Dedifferentiated amniotic fluid mesenchymal stem cell (primary cell): ENCODE measurements at regions not wholly inside any gene's neighbourhood (a gene's known extent, or its start where the extent isn't known, plus 50 kb on each side); places are given as distances from the start of the nearest gene placed in this dataset.
"Not testable (repeated sequence)": the region's sequence is repeated elsewhere in the genome, so short reads cannot be mapped to it uniquely, and the experiment has no call there.

ENCODE experiments used
- DNase-seq: peaks from one replicate; pipeline ENCODE4 v3.0.0-alpha.2; 2016; ENCODE audit errors: extremely low spot score

DNA sequence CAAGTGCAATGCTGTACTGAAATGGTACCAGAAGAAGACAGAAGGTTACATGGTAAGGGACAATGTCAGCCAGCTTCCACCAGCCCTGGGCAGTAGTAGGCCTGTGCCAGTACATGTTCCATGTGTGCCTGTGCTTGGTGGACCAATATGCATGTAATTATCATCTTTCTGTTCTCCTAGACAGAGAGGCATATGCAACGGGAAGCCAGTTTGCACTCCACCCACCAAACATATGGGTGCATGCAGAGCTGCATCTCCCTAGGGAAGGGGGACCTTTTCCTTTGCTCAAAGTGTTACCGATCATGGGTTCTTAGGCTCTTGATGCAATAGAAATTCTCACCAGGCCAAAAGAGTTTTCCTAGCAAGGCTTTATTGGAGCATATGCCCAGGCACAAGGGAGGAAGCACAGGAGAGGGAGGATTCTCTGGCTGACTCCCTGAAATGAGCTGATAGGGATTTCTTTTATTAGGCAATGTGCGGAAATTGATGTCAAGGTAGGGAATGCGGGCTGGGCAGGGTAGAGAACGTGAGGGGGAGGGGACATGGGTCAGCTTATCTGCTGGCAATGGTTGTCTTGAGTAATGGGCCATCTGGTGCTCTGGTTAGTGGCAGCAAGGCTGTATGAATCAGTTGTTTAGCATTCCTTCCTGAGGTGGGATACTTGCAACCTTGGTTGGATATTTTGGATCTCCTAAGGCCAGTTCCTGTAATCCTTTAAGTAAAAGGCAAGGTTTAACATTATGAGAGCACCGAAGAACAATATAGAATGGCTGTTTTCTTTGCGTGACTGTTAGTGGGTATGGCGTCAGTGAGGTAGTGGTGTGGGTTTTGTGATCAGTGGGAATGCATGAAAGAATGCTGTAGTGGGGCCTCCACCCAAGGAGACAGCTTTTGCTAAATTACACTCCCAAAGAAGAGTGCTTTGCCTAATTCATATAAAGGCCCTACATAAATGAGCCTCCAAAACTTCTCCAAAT is 102.5 kb downstream of the CDRT15L2 start:
- not testable (repeated sequence) for DNase-seq

DNA sequence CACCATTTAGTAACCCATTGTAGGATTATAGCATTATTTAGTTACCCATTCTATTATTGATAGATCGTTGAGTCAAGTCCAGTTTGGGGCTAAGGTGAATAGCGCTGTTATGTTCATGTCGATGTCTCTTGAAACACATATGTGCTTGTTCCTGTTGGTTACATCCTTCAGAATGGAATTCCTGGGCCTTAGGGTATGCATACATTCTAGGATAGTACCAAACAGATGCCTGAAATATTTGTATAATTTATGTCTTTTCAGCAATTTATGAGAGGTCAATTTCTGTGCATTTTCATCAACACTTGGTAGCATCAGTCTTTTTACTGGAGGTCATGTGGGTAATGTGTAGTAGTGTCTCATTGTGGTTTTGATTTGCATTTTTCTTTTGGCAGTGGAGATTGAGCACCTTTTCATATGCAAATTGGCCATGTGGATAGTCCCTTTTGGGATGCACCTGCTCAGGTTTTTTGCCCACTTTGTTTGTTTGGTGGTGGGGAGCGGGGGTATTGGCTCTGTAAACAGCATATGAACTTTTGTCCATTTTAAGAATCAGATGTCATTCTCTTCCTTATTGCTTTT is 104.2 kb downstream of the CDRT15L2 start:
- DNase-seq, result not testable (repeated sequence)

DNA sequence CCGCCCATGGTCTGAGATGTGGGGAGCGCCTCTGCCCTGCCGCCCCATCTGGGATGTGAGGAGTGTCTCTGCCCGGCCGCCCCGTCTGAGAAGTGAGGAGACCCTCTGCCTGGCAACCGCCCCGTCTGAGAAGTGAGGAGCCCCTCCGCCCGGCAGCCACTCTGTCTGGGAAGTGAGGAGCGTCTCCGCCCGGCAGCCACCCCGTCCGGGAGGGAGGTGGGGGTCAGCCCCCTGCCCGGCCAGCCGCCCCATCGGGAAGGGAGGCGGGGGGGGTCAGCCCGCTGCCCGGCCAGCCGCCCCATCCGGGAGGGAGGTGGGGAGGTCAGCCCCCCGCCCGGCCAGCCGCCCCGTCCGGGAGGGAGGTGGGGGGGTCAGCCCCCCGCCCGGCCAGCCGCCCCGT is 105.5 kb downstream of the CDRT15L2 start:
- DNase-seq, result not testable (repeated sequence)

DNA sequence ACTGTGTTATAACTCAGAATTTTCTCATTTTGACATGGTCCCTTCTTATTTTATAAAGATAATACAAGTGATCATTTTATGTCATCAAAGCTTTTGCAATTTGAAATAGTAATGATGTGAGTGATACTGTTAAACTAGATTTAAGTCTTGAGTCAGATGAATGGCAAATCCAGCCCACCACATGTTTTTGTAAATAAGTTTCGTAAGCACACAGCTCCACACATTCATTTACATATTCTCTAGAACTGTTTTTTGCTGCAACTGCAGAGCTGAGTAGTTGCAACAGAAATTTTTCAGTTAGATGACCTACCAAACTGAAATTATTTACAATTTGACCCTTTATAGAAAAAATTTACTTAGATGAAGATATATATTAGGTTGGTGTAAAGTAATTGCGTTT is 108.1 kb downstream of the CDRT15L2 start:
- DNase-seq, result not testable (repeated sequence)

DNA sequence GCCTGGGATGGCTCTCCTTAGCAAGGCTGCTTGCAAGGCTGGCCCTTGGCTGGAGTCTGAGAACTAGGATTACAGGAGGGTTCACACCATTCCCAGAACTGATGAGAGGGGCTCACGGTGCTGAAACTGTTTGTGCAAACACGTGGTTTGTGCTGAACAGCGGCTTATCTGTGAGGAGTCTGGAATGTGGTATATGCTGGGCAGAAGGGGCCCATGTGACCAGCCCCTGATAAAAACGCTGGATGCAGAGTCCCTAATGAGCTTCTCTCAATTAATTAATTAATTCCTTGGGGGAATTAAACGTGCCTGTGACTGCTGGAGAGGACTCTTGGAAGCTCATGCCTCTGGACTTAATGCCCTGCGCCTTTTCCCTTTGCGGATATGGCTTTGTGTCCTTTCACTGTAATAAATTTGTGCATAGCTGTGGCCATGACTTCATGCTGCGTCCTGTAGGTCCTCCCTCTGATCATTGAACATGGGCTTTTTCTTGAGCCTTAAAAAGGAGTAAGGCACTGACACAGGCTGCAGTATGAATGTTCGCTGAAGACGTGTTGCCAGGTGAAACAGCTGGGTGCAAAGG is 109.7 kb downstream of the CDRT15L2 start:
- not testable (repeated sequence) for DNase-seq

DNA sequence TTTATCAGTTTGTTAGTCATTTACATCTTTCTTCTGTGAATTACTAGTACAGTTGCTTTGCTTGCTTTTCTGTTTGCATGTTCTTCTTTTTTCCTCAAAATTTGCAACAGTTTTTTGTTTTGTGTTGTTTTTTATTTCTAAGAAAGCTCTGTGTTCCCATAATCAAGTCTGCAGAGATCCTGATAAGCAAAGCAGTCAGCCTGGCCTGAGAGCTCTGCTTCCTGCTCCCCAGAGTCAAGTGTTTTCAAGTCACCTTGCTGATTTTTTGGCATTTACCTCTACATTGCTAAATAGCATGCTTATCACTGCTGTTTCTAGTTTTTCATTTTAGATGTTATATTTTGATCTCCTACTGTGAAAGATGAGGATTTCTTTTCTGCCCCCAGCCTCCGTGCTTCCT is 113.2 kb downstream of the CDRT15L2 start:
- not testable (repeated sequence) for DNase-seq

DNA sequence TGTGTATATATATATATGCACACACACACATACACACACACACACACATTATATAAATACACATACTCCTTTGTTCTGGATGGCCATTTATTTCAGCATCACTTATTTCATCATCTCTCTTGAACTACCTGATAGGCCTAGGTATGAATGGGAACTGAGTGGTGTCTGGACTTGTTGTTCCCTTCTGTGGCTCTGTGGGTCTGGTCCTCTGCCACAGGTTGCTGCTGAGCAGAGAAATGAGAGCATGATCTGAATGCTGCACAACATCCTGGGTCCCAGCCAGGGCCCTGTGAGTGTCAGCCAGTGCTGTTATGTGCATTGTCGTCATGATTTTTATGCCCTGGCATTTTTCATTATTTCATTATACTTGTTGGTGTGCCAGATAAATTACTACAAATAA is 116.3 kb downstream of the CDRT15L2 start:
- not testable (repeated sequence) for DNase-seq

DNA sequence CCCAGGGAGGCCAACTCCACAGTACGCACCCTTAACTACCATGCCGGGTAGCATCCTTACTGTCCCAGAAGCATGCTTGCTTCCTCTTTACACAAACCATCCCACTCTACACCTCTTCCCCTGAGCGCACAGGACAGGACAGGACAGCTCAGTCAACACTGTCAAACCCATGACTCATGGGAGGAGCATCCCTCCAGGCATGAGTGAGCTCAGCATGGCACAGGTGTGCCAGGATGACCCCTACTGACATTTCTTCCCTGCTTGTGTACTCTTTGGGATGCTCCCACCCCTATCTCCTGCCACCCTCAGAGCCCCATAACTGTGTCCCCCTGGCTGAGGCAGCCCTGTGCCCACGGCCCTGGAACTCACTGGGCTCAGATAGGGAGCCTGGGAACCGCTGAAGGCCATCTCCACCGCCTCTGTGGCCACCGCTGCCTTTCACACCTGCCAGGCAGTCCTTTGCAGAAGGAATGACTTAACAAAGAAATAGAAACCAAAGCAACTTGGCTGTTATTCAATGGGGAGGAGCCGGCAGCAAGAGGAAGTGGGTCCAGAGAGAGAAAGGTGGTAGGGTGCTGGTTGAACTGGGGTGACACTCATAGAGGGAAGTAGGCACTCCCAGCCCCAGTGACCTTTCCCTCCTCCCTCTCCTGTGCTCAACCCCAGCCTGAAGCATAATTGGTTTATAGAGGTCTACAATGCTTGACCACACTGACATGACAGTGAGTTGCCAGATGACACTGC is 119.1 kb downstream of the CDRT15L2 start:
- not testable (repeated sequence) for DNase-seq

DNA sequence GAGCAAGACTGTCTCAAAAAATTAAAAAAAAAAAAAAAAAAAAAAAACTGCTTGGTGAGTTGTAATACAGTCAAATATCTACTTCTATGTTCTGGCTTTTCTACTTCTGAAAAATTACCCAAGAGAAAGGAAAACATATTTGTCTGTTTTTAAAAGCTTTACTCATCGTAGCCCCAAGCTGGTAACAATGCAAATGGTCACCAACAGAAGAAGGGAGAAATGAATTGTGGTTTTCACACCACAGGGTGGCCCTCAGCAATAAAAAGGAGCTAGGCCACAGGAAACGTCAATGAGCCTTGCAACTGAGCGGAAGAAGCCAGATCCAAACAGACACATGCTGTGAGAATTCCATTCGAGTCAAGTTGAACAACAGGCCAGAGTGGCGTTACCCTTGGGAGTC is 121.0 kb downstream of the CDRT15L2 start:
- not testable (repeated sequence) for DNase-seq

DNA sequence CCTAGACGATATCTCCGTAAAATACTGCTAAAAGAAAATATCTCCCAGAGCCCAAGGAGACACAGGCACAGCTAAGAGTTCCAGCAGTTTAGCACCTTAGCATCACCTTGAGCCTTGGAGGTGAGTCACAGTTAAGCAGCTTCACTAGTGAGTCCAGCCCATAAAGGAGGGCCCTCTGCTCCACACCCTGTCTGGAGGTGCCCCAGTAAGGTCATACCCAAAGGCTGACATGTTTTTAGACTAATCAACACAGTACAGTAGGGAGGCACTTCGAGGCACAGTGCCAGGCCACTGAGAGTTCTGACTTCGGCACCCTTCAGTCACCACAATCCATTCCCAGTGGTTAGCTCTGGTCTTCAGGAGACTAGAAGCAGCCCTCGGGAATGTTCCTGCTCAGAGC is 121.8 kb downstream of the CDRT15L2 start:
- DNase-seq, result not testable (repeated sequence)

DNA sequence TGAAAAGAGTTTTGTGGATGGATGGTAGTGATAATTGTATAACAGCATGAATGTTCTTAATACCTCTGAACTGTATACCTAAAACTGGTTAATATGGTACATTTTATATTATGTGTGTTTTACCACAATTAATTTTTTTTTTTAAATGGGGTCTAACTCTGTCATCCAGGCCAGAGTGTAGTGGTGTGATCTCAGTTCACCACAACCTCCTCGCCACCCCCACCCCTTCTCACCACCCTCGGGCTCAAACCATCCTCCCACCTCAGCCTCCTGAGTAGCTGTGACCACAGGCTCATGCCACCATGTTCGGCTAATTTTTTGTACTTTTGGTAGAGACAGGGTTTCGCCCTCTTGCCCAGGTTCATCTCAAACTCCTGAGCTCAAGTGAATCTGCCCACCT is 123.2 kb downstream of the CDRT15L2 start:
- no peak for DNase-seq

DNA sequence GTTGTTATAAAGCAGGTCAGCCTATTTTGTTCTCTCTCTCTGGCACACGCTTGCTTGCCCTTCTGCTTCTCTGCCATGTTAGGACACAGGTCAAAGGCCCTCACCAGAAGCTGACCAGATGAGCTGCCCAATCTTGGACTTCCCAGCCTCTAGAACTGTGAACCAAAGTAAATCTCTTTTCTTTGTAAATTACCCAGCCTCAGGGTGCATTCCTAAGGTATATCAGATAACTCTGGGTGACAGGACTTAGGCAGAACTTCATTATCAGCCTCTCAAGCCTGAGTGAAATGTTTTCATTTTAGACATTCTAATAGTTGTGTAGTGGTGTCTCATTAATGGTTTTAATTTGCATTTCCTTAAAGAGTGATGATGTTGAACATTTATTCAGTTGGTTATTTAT is 124.3 kb downstream of the CDRT15L2 start:
- DNase-seq, result no peak

DNA sequence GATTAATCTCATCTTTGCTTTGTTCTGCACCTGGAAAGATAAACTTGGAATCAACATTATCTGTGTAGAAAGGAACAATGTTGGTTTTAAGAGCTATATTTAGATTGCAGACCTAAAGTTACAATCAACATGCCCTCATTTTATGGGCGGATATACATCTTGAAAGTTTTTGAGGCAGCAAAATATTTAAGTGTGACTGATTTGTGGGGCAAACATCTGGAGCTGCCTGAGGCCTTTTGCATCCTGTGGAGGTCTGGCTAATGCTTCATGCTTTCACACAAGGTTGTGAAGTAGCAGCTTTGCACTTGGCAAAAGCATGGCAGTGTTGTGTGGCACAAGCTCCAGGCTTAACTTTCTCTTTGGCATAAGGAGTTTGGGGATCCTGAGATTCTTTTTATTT is 125.7 kb downstream of the CDRT15L2 start:
- DNase-seq, result not testable (repeated sequence)

DNA sequence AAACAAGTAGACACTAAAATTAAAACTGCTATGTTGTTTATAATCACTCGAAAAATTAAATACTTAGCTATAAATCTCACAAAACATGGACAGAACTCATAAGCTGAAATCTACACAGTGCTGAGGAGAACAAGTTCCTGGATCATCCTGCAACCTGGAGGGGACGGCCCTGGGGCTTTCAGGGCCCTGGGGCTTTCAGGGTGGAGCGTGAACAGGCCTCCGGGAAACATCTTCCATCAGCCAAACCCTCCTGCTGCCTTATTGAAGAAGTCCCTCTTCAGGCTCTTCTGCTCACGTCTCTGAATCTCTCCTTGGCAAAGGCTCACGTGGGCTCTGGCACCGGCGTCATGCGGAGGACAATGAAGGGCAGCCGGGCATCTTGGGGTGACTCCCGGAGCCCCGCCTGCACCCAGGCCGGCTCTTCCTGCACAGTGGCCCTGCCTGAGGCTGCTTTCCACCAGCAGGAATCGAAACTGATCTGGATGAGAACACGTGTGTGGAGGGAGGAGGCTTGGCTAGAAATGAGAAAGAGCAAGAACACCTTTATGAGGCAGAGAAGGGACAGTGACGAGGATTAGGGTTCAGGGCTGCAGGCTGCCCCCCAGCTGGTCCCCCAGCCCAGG is 127.3 kb downstream of the CDRT15L2 start:
- DNase-seq, result no peak

DNA sequence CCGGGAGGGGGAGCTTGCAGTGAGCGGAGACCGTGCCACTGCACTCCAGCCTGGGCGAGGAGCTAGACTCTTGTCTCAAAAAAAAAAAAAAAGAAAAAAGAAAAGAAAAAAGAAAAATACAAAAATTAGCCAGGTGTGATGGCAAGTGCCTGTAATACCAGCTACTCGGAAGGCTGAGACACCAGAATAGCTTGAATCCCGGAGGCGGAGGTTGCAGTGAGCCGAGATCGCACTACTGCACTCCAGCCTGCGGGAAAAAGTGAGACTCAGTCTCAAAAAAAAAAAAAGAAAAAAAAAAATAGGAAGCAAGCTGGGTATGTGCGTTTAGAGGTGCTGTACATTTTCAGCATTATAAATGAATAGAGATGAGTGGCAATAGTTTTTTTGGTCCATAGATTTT is 129.3 kb downstream of the CDRT15L2 start:
- DNase-seq, result not testable (repeated sequence)

DNA sequence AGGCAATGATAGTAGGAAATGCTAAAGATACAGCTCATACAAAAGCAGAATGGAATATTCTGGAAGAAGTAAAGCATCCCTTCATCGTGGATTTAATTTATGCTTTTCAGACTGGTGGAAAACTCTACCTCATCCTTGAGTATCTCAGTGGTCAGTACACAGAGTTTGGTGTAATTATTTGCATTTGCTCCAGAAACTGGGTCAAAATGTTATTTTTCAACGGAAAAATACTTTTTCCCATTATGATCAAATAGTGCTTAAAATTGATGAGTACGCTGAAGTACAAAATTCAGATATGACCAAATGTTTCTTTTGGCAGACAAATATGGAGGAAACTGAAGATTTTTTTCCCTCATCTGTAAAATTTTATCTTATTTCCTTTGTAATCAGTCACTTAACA is 137.0 kb downstream of the CDRT15L2 start:
- not testable (repeated sequence) for DNase-seq

DNA sequence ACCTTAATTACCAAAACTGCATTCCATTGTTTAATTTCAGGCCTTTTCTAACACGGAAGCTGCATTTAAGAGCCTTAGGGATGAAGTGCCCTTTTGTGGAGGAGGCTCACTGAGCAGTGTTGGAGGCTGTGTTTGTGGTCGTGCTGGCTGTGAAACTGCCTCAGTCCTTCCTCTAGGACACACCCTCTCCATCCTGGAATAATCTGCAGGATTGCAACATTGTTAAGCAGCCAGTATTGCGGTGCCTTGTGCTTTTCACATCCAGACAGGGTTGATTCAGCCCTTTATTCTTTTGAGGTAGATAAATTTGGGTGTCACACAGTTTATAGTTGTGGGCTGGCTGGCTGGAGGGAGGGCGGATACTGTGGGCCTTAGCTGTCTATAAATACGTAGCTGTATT is 141.6 kb downstream of the CDRT15L2 start:
- DNase-seq, result no peak

DNA sequence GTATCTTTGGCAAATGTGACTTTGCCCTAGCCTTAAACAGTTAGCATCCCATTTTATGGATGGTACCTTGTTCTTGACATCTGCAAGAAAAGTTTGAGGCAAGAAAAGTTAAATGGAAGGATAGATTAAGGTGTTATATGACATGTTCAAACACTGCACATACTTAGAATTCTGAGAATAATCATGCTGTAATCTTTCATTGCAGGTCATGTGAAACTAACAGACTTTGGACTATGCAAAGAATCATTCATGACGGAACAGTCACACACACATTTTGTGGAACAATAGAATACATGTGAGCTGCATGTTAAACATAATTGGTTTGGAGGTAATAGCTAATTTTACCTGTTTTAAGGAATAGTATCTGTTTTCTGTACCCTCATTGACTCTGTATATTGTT is 144.9 kb downstream of the CDRT15L2 start:
- not testable (repeated sequence) for DNase-seq

DNA sequence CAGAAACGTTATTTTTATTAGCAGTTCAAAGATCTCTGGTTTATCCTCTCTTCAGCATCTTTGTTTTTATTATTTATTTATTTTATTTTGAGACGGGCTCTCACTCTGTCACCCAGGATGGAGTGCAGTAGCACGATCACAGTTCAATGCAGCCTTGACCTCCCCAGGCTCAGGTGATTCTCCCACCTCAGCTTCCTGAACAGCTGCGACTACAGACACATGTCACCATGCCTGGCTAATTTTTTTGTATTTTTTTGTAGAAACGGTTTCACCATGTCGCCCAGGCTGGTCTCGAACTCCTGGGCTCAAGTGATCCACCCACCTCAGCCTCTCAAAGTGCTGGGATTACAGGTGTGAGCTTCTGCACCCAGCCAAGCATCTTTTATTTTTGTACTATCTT is 147.7 kb downstream of the CDRT15L2 start:
- not testable (repeated sequence) for DNase-seq

DNA sequence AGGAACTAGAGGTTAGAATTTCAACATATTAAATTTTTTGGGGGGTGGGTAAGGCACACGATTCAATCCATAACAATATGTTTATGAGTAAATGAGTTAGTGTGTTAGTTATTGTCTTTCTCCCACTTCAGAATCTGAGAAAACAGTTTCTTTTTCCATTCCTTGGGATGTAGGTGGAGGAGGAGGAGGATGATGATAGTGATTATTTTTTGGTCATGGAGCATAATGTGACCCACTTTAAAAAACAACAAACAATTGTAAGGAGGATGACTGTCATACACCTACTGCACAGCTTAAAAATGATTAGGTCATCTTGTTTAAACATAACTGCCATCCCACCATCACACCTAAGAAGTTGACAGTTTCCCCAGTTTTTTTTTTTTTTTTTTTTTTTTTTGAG is 148.7 kb downstream of the CDRT15L2 start:
- DNase-seq, result no peak

DNA sequence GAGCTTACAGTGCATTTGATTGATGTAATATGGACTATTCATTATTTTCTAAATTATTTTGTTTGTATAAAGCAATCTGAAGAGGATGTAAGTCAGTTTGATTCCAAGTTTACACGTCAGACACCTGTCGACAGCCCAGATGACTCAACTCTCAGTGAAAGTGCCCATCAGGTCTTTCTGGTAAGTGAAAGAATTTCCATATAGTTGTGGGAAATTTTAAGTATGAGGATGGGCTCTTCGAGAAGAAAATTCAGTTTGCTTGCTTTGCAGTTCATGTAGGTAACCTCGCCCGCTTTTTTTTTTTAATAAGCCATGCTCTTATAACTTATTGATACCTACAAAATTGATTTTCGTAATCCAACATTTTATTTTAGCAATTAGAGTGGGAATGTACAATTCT is 151.6 kb downstream of the CDRT15L2 start:
- not testable (repeated sequence) for DNase-seq

DNA sequence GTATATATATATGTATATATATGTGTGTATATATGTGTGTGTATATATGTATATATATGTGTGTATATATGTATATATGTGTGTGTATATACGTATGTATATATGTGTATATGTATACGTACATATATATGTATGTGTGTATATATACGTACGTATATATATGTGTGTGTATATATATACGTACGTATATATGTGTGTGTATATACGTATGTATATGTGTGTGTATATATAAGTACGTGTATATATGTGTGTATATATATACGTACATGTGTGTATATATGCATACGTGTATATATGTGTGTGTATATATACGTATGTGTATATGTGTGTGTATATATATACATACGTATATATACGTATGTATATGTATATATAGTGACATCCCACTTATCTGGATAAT is 154.4 kb downstream of the CDRT15L2 start:
- DNase-seq, result no peak
